Inflammatory macrophage (primary cell): ENCODE measurements at regions not wholly inside any gene's neighbourhood (a gene's known extent, or its start where the extent isn't known, plus 50 kb on each side); places are given as distances from the start of the nearest gene placed in this dataset.
"Not testable (repeated sequence)": the region's sequence is repeated elsewhere in the genome, so short reads cannot be mapped to it uniquely, and the experiment has no call there.

Experiments
- DNase-seq, 2 donors: peaks; one replicate each; pipeline ENCODE4 v3.0.0-alpha.2; 2020 to 2022

DNA sequence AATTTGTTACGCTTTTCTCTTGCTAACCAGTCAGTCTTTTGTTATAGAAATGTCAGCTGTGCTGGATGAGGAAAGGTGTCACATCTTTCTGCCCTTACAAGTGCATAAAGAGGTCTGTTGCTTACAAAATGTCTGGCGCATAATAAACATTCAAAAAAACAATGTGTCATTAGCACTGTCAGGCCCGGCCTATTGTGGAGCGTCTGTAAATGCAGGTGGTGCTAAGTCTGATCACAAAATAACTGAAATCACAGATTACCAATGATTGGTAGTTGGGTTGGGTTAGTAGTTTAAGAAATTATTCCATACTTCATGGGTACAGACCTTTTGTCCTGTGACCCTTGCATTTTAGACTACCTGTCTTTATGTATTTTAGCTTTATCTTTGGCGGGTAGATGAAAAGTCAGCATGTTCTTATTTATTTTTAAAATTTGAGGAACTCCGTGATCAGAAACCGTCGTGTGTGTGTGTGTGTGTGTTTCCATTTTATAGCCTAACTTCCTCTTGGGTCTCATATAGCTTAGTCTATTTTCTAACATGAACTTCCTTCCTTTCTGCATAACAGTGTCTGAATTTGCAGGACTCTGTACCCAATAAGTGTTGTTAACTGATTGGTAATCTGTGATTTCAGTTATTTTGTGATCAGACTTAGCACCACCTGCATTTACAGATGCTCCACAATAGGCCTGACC is 88.1 kb upstream of the IFNGR1 start:
- peak; percentile 80 to 85 for DNase-seq

DNA sequence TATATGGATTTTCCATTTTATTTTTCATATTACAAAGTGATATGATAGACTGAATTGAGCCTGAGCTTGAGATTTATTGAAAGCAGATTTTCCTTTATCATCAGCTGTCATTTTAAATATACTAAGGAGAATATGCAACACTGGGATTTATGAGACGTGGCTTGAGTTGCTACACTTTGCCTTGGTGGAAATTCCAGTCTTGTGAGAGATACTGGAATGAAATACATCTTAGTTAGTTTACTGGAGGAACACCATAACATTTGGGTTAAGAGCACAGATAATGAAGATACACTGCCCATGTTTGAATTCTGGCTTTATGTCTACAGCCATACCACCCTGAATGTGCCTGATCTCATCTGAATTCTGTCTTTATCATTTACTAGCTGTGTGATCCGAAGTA is 86.5 kb upstream of the IFNGR1 start:
- no peak for DNase-seq

DNA sequence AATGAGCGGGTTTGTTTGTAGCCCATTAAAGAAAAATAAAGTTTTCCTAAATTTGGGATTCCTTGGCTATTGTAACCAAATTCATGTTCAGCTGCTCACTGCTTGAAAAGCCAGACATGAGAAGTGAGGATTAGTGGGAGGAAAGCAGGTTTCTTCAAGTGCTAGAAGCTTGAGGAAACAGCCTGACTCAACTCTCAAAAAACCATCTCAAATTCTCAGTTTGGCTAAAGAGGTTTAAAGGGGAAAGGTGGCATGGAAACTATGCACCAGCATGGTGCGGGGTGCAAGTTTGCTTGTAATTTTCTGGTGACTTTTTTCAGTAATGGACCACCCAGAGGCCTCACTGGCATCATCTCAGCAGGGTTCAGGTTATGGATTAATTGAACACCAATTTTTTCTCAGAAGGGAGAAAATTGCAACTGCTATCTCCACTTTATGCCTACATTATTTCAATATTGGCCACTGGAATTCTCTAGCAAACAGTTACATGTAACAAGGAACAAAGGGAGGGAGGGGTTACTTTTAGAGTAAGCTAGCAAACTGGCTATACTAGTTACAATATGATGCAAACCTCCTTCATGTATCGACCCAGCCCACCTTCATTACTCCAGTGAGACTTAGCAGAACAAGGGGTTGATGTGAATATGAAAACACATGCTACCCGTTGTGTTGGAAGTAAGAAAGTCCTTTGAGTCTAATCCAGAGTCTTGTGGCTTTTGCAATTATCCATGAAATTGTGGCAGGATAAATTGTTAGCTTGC is 85.0 kb upstream of the IFNGR1 start:
- DNase-seq = no peak

DNA sequence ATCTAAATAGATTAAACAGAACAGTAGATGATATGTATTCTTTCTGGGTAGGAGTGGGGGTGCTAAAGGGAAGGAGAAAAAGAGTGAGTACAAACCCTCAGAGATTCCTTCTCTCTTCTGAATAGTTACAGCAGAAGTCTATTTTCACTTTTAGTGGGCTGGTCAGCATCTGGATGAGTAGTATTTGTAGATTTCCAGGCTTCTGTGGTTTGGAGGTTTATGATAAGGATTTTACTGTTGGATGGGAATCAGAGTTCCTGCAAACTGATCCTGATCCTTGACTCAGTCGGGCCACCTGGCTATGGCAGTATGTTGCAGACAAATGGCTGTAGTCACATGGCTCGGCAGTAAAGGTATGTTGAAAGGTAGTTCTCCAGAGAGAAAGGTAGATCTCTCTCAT is 84.3 kb upstream of the IFNGR1 start:
- no peak for DNase-seq

DNA sequence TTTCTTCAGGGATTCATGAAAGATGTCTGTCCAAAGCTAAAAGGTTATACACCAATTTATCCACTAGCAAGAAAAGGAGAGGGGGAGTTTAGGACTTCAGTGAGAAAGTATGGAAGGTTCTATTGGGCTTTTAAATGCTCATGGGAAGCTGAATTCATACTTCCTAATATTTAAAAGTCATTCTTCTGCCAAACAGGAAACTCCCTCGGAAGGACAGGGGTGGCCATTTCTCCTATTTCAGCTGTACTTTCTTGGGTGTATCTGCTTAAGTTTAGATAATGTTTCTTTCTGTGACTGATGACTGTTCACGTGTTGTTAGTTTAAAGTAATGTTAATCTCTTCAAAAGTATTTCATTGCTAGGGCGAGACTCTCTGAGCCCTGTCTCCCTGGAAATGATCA is 80.5 kb upstream of the IFNGR1 start:
- peak; percentile 35 to 52 for DNase-seq

DNA sequence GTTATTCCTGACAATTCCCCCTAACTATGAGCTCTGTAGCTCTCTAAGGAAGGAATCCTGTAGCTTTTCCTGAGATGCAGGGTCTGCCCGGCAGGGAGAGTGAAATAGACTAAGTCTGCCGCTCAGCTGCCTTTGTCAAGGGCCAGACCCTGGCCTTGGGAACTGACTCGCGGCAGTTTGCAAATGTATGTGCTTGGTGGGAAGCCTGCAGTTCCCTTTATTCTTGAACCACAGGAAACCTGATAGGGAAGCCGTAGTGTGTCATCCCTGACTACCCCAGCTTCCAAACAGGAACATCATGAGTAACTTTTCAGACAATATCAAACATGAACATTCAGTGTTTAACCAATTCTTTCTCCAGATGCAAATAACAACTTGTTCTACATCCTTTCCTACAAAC is 78.7 kb upstream of the IFNGR1 start:
- DNase-seq = peak; percentile 78 to 88

DNA sequence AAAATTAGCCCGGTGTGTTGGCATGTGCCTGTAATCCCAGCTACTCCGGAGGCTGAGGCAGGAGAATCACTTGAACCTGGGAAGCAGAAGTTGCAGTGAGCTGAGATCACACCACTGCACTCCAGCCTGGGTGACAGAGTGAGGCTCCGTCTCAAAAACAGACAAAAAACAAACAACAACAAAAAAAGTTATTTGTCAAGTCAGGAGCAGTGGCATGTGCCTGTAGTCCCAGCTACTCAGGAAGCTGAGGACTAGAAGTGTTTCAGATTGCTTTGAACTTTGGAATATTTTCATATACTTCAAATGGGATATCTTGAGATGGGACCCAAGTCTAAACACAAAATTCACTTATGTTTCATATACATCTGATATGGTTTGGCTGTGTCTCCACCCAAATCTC is 73.1 kb upstream of the IFNGR1 start:
- DNase-seq = peak; percentile 37 to 38

DNA sequence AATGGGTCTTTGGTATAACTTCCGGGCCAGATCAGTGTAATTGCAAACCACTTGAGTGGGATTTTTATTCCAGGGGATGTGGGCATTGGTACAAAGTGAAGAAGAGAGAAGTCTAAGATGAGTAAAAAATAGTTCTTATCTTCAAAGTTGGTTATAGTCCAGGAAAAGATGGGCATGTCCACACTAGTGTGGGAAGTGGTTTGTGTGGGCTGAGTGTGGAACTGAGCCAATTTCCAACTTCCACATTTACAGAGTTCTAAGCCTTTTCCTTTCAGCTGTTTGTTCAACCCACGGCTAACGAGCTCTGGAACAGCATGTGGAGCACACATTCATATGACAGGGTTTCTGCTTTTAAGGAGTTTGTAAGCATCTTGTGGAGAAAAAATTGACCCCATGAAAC is 72.3 kb upstream of the IFNGR1 start:
- peak; percentile 99 for DNase-seq

DNA sequence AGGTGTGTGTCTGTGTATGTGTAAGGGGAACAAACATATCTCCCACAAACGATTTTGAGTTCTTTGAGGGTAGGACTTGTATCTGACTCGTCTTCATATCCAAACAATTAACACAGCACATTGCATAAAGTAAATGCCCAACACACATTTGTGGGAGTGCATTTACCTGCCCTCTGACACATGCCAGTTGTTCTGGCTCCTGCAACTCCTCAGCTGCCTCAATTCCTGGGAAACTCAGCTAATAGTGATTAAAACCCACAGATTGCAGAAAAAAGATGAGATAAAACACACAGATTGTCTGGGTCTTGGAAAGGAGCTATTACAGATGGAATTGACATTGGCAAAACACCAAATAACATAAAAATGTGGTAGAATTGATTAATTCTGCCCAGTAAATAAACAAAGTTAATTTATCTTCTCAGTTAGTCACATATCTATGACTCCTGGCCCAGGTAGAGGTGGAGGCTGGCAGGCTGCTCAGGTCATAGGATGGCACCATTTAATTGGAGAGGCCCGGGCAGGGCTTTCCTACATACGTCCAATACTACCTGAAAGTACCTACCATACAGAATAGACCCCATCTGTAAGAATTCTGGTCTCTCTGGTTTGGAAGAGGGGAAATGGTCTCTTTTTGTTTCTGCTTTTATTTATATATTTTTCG is 71.5 kb upstream of the IFNGR1 start:
- no peak for DNase-seq

DNA sequence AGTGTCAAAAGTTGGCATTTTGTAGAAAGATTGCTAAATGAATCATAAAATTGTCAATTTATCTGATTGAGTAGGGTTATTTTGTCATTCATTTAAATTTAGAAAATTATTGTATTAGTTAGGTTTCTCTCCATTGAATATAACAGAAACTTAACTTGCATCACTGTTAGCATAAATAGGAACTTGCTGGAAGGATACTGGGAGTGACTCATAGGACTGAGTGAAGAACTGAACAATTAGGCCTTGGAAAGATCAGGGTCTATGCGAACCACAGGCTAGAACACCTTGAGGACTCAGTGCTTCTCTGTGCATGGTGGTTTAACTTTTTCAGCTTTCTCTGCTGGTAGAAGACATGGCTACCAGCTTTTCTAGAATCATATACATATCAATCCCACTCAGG is 67.7 kb upstream of the IFNGR1 start:
- peak; percentile 52 to 66 for DNase-seq

DNA sequence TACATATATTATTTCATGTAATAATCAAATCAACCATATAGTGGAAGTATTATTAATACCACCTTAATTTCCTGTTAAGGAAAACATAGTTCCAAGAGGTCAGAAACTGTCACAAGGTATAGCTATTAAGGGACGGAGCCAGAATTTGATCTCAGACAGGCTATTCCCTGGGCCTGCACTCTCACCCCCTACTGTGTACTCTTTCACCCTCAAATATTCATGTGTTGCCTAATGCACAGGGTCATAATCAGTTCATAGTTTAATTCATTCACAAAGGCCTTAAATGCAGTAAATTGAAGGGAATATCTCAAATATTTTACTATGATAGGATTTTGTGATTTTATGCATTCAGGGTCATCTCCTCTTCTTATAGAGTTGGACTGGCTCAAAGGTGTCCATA is 67.2 kb upstream of the IFNGR1 start:
- DNase-seq = no peak

DNA sequence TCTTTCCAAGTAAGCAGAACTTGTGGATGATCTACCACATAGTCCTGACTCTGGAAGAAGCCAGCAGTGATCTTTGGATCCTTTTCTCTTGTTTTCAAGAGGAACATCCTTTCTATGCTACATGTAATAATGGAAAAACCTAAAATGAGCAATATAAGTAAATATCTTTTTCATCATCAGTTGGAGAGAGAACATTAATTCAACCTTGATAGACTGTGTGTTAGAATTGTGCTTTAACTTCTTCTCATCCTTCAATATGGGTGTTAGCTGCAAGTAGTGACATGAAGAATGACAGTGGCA is 65.6 kb upstream of the IFNGR1 start:
- no peak for DNase-seq

DNA sequence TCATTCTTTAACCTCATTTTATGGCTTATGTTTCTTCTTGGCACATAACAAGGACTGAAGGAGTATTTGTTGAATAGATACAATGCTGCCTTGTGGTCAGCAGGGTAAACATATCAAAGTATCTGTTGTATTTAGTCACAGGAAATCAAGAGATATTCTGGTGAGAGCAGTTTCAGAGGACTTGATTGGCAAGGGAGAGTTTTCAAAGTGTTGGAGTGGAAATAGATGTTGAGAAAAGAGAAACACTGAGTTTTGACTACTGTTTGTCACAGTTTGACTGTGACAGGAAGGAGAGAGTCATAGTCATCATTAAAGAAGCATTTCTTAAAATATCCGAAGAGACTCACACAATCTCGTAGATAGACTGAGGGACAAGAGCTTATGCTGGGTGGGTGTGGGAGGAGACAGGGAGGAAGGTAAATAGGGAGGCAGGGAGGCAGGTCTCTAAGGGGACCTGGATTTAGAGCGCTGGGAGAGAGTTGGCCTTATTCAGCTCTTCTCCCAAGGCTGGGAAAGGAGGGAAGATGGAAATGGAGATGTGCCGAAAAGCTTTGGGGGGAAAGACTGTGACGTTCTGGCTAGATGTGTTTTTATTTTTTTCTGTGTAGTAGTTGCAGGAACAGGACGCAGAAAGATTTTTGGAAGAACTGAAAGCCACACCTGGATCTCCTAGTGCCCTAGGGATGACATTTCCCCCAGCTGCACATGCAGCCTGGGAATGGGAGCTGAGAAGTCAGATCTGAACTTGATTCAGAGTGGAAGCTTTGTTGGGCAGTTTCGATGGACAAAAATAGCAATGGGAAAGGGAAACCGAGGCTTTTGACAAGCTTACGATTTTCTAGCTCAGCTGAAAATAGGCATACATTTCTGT is 65.0 kb upstream of the IFNGR1 start:
- DNase-seq = no peak

DNA sequence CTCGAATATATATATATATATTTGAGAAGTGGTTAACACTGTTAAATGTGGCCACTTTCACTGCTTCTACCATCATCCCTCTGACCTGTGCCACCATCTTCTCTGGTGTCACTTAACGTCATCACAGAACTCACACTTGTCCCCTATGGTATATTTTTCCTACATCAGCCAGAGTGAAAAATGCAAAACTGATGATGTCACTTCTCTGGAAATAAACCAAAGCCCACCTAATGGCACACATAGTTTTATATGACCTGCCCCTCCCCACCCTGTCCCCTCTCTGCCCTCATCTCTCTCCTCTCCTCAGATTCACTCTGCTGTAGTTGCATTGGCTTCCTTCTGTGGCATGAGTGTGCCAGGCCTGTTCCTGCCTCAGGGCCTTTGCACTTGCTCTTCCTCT is 63.9 kb upstream of the IFNGR1 start:
- DNase-seq = no peak

DNA sequence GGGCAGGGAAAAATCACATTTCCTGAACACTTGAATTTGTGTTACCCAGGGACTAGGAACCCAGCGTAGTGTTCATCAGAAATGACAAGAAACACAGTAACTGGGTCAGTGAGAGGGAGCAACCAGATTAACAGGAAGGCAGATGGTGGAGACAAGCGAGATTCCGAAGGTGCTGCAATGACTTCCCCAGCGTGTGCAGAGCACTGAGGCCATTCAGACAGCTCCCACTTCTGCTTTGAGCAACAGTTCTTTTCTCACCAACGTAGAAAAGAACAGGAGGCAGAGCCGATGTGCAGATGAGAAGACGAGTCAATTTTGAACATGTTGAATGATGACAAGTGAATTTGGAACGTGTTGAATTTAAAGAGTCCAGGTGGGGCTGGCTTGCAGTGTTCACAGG is 63.1 kb upstream of the IFNGR1 start:
- peak; percentile 72 to 79 for DNase-seq

DNA sequence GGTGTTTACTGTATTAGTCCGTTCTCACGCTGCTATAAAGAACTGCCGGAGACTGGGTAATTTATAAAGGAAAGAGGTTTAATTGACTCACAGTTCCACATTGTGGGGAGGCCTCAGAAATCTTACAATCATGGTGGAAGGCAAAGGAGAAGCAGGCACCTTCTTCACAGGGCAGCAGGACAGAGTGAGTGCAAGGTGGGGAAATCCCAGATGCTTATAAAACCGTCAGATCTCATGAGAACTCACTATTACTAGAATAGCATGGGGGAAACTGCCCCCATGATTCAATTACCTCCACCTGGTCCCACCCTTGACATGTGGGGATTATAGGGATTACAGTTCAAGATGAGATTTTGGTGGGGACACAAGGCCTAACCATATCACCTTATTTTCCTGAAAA is 60.1 kb upstream of the IFNGR1 start:
- DNase-seq = not testable (repeated sequence)

DNA sequence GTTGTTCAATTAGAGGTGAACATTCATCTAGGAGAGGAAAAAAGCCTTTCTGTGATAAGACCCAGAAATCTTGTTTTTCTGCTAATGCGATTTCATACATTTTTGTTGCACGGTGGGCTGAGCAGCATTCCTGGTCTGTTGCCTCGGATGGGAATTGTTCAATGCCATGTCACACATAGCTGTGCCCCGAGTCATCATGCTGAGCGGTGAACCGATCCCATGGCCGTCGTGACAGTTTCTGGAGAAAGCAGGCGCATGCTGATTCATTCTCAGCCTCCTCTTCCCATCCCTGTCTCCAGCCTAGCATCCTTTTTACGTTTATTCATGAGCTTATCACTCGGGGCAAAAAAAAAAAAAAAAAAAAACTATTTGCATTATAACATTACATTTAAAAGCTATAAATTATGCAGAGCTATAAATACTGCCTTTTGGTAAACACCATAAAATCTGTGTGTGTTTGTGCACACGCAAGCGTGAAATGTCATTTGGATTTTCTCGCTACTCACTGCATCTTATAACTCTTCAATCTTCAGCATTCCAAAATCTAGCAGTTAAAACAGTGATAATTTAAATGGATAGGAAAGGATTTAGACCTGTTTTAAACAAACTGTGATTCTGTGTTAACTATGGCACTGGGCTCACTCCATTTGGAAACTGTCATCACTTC is 58.9 kb upstream of the IFNGR1 start:
- no peak for DNase-seq

DNA sequence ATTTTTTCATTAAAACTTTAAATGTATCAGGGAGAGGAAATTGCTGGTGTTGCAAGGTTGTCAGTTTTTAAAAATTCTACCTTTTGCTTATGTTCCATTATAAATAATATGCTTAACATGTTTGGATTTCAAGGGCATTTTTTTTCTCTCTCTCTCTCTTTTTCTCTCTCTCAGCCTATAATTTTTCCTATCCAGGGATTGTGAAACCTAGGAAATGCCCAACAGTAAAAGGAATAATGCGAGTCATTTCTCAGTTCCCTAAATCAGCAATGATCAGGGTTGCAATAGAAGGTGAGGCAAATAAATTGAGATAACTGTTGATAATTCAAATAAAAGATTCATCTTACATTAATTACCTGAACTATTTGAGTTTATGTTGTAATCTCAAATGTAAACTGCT is 53.2 kb upstream of the IFNGR1 start:
- DNase-seq = no peak

DNA sequence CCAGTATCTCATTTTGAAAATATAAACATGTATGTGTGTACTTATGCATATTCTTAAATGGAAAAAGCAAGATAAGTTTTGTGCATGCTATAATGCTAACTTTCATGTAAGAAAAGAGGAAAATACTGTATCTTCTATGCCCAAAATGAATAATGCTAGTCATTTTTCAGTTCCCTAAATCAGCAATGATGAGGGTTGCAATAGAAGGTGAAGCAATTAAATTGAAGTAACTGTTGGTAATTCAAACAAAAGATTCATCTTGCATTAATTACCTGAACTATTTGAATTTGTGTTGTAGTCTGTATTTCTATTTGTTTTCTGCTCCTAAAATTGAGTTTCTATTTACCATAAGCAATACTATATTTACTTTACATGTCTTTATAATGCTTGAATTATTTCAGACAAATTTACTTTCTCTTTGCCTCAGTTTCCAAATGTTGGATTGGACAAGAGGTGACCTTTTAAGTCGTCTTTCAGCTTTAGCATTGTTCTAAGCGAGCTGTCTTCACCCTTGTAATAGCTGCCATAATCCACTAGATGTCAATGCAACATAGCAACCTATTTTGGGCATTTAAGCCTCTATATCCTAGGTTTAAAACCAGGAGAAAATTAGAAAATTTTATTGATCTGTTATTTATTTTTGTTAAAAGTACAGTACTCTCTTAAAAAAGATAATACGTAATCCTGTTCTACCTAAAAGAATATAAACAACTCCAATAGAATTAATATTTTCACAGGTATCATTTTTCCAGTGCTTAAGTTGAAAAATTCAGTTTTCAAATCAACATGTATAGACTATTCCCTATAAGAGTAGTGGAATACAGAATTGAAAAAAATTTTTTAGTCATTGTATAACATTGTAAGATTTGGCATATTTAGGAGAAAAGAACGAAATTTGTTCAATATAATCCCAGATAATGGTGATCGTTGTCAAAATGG is 52.3 kb upstream of the IFNGR1 start:
- DNase-seq = peak; percentile 64 to 70

DNA sequence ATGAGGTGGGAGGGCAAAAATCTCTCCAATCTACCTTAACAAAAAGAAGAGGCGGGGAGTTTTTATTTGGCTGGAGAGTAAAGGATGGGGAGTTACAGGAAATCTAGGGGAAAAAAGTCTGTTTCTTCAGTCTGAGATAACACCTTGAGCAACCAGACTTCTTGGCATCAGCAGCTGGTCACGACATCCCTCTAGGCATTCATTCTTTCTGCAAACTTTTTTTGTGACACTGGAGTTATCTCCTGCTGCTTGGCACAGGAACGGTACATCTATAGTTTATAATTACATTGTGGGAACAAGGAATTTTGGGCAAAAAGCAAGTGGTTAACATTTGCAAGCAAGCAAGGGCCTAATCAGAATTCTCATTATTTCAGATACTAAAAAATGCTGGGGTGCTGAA is 50.6 kb upstream of the IFNGR1 start:
- DNase-seq = no peak

DNA sequence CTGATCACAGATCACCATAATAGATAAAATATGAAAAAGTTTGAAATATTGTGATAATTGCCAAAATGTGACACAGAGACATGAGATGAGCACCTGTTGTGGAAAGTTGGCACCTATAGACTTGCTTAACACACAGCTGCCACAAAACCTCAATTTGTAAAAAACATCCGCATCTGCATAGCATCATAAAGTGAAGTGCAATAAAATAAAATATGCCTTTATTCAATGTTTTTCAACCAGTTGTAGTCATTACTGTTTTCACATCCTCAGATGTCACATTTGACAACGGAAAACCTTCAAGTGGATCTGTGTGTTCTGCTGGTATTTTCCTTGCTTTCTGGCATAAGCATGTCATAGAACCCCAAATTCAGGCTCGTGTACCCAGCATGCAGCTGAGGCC is 50.2 kb upstream of the IFNGR1 start:
- no peak for DNase-seq
